ENCODE measurements at regions not wholly inside any gene's neighbourhood (a gene's known extent, or its start where the extent isn't known, plus 50 kb on each side); places are given as distances from the start of the nearest gene placed in this dataset.
"Not testable (repeated sequence)": the region's sequence is repeated elsewhere in the genome, so short reads cannot be mapped to it uniquely, and the experiment has no call there.

GRCh38 chr9:73441890-73442818, 290.5 kb downstream of the ANXA1 start:
- no peak for DNase-seq (ENCODE audit: low read depth)
- no peak overlapping the region for H3K4me3 ChIP-seq (ENCODE audit: low read depth, low read length)

- no peak overlapping the region for H3K4me3 ChIP-seq (ENCODE audit: low read depth, low read length)
- no peak for DNase-seq (ENCODE audit: low read depth)
Observed at GRCh38 chr9:73444821-73445220, 293.2 kb downstream of the ANXA1 start.

GRCh38 chr9:73445384-73445783, 293.7 kb downstream of the ANXA1 start:
- not testable (repeated sequence) for H3K4me3 ChIP-seq (ENCODE audit: low read depth, low read length); DNase-seq (ENCODE audit: low read depth)

- no peak for DNase-seq (ENCODE audit: low read depth)
- H3K4me3 ChIP-seq (ENCODE audit: low read depth, low read length): no peak overlapping the region
Observed at GRCh38 chr9:73446306-73446705, 294.6 kb downstream of the ANXA1 start.

GRCh38 chr9:73451003-73451402, 299.3 kb downstream of the ANXA1 start:
- DNase-seq (ENCODE audit: low read depth): no peak
- H3K4me3 ChIP-seq (ENCODE audit: low read depth, low read length): no peak overlapping the region

GRCh38 chr9:73459817-73460216, 308.2 kb downstream of the ANXA1 start:
- H3K4me3 ChIP-seq (ENCODE audit: low read depth, low read length): no peak overlapping the region
- DNase-seq (ENCODE audit: low read depth): no peak

GRCh38 chr9:73468716-73469115, 317.1 kb downstream of the ANXA1 start:
- no peak overlapping the region for H3K4me3 ChIP-seq (ENCODE audit: low read depth, low read length)
- DNase-seq (ENCODE audit: low read depth): no peak

- no peak overlapping the region for H3K4me3 ChIP-seq (ENCODE audit: low read depth, low read length)
- DNase-seq (ENCODE audit: low read depth): no peak
Observed at GRCh38 chr9:73470766-73471165, 319.1 kb downstream of the ANXA1 start.

GRCh38 chr9:73474002-73474600, 322.4 kb downstream of the ANXA1 start:
- no peak overlapping the region for H3K4me3 ChIP-seq (ENCODE audit: low read depth, low read length)
- no peak for DNase-seq (ENCODE audit: low read depth)

GRCh38 chr9:73474625-73475024, 323.0 kb downstream of the ANXA1 start:
- DNase-seq (ENCODE audit: low read depth): no peak

GRCh38 chr9:73494894-73495293, 343.2 kb downstream of the ANXA1 start:
- no peak overlapping the region for H3K4me3 ChIP-seq (ENCODE audit: low read depth, low read length)
- DNase-seq (ENCODE audit: low read depth): no peak

More at GRCh38 chr9:73474625-73475024, 323.0 kb downstream of the ANXA1 start:
- no peak overlapping the region for H3K4me3 ChIP-seq (ENCODE audit: low read depth, low read length)

- H3K4me3 ChIP-seq (ENCODE audit: low read depth, low read length): no peak overlapping the region
- no peak for DNase-seq (ENCODE audit: low read depth)
Observed at GRCh38 chr9:73497796-73498195, 346.1 kb downstream of the ANXA1 start.

- no peak for DNase-seq (ENCODE audit: low read depth)
- no peak overlapping the region for H3K4me3 ChIP-seq (ENCODE audit: low read depth, low read length)
Observed at GRCh38 chr9:73515216-73515615, 363.6 kb downstream of the ANXA1 start.

GRCh38 chr9:73523391-73523790, 371.7 kb downstream of the ANXA1 start:
- no peak for DNase-seq (ENCODE audit: low read depth)
- no peak overlapping the region for H3K4me3 ChIP-seq (ENCODE audit: low read depth, low read length)

GRCh38 chr9:73525350-73525749, 373.7 kb downstream of the ANXA1 start:
- DNase-seq (ENCODE audit: low read depth): no peak
- H3K4me3 ChIP-seq (ENCODE audit: low read depth, low read length): no peak overlapping the region

GRCh38 chr9:73527521-73527920, 375.9 kb downstream of the ANXA1 start:
- H3K4me3 ChIP-seq (ENCODE audit: low read depth, low read length): no peak overlapping the region
- no peak for DNase-seq (ENCODE audit: low read depth)

- no peak overlapping the region for H3K4me3 ChIP-seq (ENCODE audit: low read depth, low read length)
- DNase-seq (ENCODE audit: low read depth): no peak
Observed at GRCh38 chr9:73528926-73529325, 377.3 kb downstream of the ANXA1 start.

- no peak overlapping the region for H3K4me3 ChIP-seq (ENCODE audit: low read depth, low read length)
- DNase-seq (ENCODE audit: low read depth): no peak
Observed at GRCh38 chr9:73529666-73530065, 378.0 kb downstream of the ANXA1 start.

GRCh38 chr9:73531051-73531532, 379.4 kb downstream of the ANXA1 start:
- no peak for DNase-seq (ENCODE audit: low read depth)
- H3K4me3 ChIP-seq (ENCODE audit: low read depth, low read length): no peak overlapping the region

GRCh38 chr9:73531658-73532057, 380.0 kb downstream of the ANXA1 start:
- no peak overlapping the region for H3K4me3 ChIP-seq (ENCODE audit: low read depth, low read length)
- DNase-seq (ENCODE audit: low read depth): no peak

GRCh38 chr9:73532985-73533384, 381.3 kb downstream of the ANXA1 start:
- no peak overlapping the region for H3K4me3 ChIP-seq (ENCODE audit: low read depth, low read length)
- no peak for DNase-seq (ENCODE audit: low read depth)
